ENCODE measurements at regions not wholly inside any gene's neighbourhood (a gene's known extent, or its start where the extent isn't known, plus 50 kb on each side); places are given as distances from the start of the nearest gene placed in this dataset.

- in situ Hi-C loops (cut with MboI; ENCODE audit: low sequenced_read_pairs) (no loop called here), intact Hi-C loops (cut with micrococcal nuclease) (no loop called here), dilution Hi-C loops (cut with HindIII; ENCODE audit: low sequenced_read_pairs, unreplicated experiment) (no loop called here)
- H2BK15ac ChIP-seq (ENCODE audit: low read depth, low read length), result no peak overlapping the region
- no peaks in the 10 kb centered on the region for H4K20me1 ChIP-seq (ENCODE audit: insufficient read depth, low read length)
- no peak overlapping the region for H4K91ac ChIP-seq (ENCODE audit: insufficient read depth, low read depth, low read length)
- ATAC-seq (ENCODE audit: low read depth), result no peak
- H3K18ac ChIP-seq (ENCODE audit: low read depth, low read length), result no peak overlapping the region
- no peak overlapping the region for H3K27ac ChIP-seq (ENCODE audit: insufficient read depth, low read length)
- no peaks in the 10 kb centered on the region for H3K36me3 ChIP-seq (ENCODE audit: control insufficient read depth, insufficient read depth, low read length)
- H3K14ac ChIP-seq (replicated peaks; ENCODE audit: low read depth, low read length), result no peak overlapping the region
- H3K56ac ChIP-seq (ENCODE audit: extremely low read depth, insufficient read depth, low read length), result no peak overlapping the region
- no peak overlapping the region for H2AFZ ChIP-seq (replicated peaks; ENCODE audit: low read length, poor library complexity)
- H3K79me1 ChIP-seq (ENCODE audit: low read depth in 1 of 2, low read length in 2 of 2), result no peaks in the 10 kb centered on the region
- DNase-seq, result no peak
- no peak overlapping the region for H3K4me3 ChIP-seq (ENCODE audit: insufficient read depth, low read depth, low read length)
- H3K9me1 ChIP-seq (ENCODE audit: insufficient read depth, low read length), result peaks cover 6% of the 10 kb centered on the region
- no peak for TF ChIP-seq RAD21 (IDR thresholded peaks at IDR 0.05; ENCODE audit: low read length)
- no peak for TF ChIP-seq POLR2A (IDR thresholded peaks at IDR 0.05; ENCODE audit: low read depth, low read length)
- H3K27me3 ChIP-seq (ENCODE audit: control insufficient read depth, insufficient read depth, low read length), result peaks cover 19% of the 10 kb centered on the region
- CTCF ChIA-PET, result no interaction called here
- no peaks in the 10 kb centered on the region for H3K4me1 ChIP-seq (ENCODE audit: control insufficient read depth, insufficient read depth, low read length)
- H2BK120ac ChIP-seq (ENCODE audit: low read depth, low read length), result no peak overlapping the region
- H3K9ac ChIP-seq (ENCODE audit: low read depth, low read length), result no peak overlapping the region
- no peak overlapping the region for H2BK20ac ChIP-seq (ENCODE audit: low read depth, low read length)
- H2AK9ac ChIP-seq (replicated peaks; ENCODE audit: low read depth, low read length, poor library complexity), result no peak overlapping the region
- H4K8ac ChIP-seq (ENCODE audit: low read depth in 2 of 2, low read length in 2 of 2), result no peak overlapping the region
- H2AK5ac ChIP-seq (ENCODE audit: low read depth, low read length), result no peak overlapping the region
- no peak overlapping the region for H4K5ac ChIP-seq (ENCODE audit: low read depth, low read length)
- no peak overlapping the region for H3K4me2 ChIP-seq (ENCODE audit: low read depth, low read length)
- no peak overlapping the region for H3K4ac ChIP-seq (ENCODE audit: low read depth, low read length)
- POLR2A ChIA-PET (ENCODE audit: unreplicated experiment), result no interaction called here
- H3K9me3 ChIP-seq (ENCODE audit: control insufficient read depth, insufficient read depth, low read length), result peaks cover 3% of the 10 kb centered on the region
- WGBS, 2 experiments (ENCODE audit: extremely low coverage in 2 of 2, insufficient read length in 1 of 2), result no CpG with 5 or more reads among the region's 12 CpGs
- H2BK5ac ChIP-seq (ENCODE audit: low read depth, low read length, poor library complexity, severe bottlenecking), result no peak overlapping the region
- no TSS peak for BruUV-seq (replicated peaks)
- no peak overlapping the region for H3K23ac ChIP-seq (ENCODE audit: low read depth, low read length)
Measured at GRCh38 chr22:44606126-44606525, 95.9 kb upstream of the PRR5 start.
